IPS-18a (cell line): ENCODE measurements at regions not wholly inside any gene's neighbourhood (a gene's known extent, or its start where the extent isn't known, plus 50 kb on each side); places are given as distances from the start of the nearest gene placed in this dataset.

Experiments used
- H3K27ac ChIP-seq: one replicate; pipeline ENCODE4 v1.5.1; 2013; ENCODE audit warnings: low read length
- H3K27me3 ChIP-seq: one replicate; pipeline ENCODE4 v1.6.1; 2013; ENCODE audit warnings: mild to moderate bottlenecking, low read length; ENCODE audit not compliant: control insufficient read depth, insufficient read depth
- H3K36me3 ChIP-seq: one replicate; pipeline ENCODE4 v1.6.1; 2013; ENCODE audit warnings: low read depth, low read length; ENCODE audit not compliant: control insufficient read depth
- H3K4me1 ChIP-seq: one replicate; pipeline ENCODE4 v1.6.1; 2013; ENCODE audit warnings: low read depth, low read length; ENCODE audit not compliant: control insufficient read depth
- H3K4me3 ChIP-seq: one replicate; pipeline ENCODE4 v1.5.1; 2013; ENCODE audit warnings: low read length
- H3K9ac ChIP-seq: one replicate; pipeline ENCODE4 v1.6.1; 2013; ENCODE audit warnings: mild to moderate bottlenecking, low read length, moderate library complexity
- H3K9me3 ChIP-seq: one replicate; pipeline ENCODE4 v1.6.1; 2013; ENCODE audit warnings: low read depth, low read length; ENCODE audit not compliant: control insufficient read depth

GRCh38 chr2:138430181-138430580, 71.4 kb upstream of the SPOPL start:
- Histone ChIP-seq H3K27ac (no peak overlapping the region), H3K27me3 (no peaks in the 10 kb centered on the region), H3K9me3 (peaks cover 4% of the 10 kb centered on the region), H3K36me3 (no peaks in the 10 kb centered on the region), H3K4me3 (no peak overlapping the region), H3K9ac (no peak overlapping the region), H3K4me1 (no peaks in the 10 kb centered on the region)

- Histone ChIP-seq H3K9ac (no peak overlapping the region), H3K27me3 (no peaks in the 10 kb centered on the region), H3K27ac (no peak overlapping the region), H3K9me3 (no peaks in the 10 kb centered on the region), H3K36me3 (no peaks in the 10 kb centered on the region), H3K4me3 (no peak overlapping the region), H3K4me1 (no peaks in the 10 kb centered on the region)
These were observed 68.6 kb upstream of the SPOPL start for GRCh38 chr2:138432971-138433370.

GRCh38 chr2:138433995-138434951, 67.3 kb upstream of the SPOPL start:
- Histone ChIP-seq H3K36me3 (no peaks in the 10 kb centered on the region), H3K27me3 (no peaks in the 10 kb centered on the region), H3K27ac (no peak overlapping the region), H3K4me3 (no peak overlapping the region), H3K4me1 (no peaks in the 10 kb centered on the region), H3K9ac (no peak overlapping the region), H3K9me3 (no peaks in the 10 kb centered on the region)

GRCh38 chr2:138435701-138436100, 65.9 kb upstream of the SPOPL start:
- no peak overlapping the region for H3K9ac ChIP-seq
- no peaks in the 10 kb centered on the region for H3K27me3 ChIP-seq
- H3K36me3 ChIP-seq: no peaks in the 10 kb centered on the region
- H3K4me3 ChIP-seq: no peak overlapping the region
- no peak overlapping the region for H3K27ac ChIP-seq
- H3K9me3 ChIP-seq: no peaks in the 10 kb centered on the region
- H3K4me1 ChIP-seq: no peaks in the 10 kb centered on the region

GRCh38 chr2:138439733-138440132, 61.8 kb upstream of the SPOPL start:
- H3K9ac ChIP-seq: no peak overlapping the region
- H3K27me3 ChIP-seq: no peaks in the 10 kb centered on the region
- no peaks in the 10 kb centered on the region for H3K36me3 ChIP-seq
- no peak overlapping the region for H3K4me3 ChIP-seq
- no peaks in the 10 kb centered on the region for H3K4me1 ChIP-seq
- H3K27ac ChIP-seq: no peak overlapping the region
- H3K9me3 ChIP-seq: no peaks in the 10 kb centered on the region

- H3K4me3 ChIP-seq: no peak overlapping the region
- H3K4me1 ChIP-seq: no peaks in the 10 kb centered on the region
- H3K27me3 ChIP-seq: no peaks in the 10 kb centered on the region
- H3K9ac ChIP-seq: no peak overlapping the region
- H3K9me3 ChIP-seq: no peaks in the 10 kb centered on the region
- no peaks in the 10 kb centered on the region for H3K36me3 ChIP-seq
- no peak overlapping the region for H3K27ac ChIP-seq
These were observed 60.8 kb upstream of the SPOPL start for GRCh38 chr2:138440759-138441158.

- H3K9ac ChIP-seq: no peak overlapping the region
- H3K27me3 ChIP-seq: no peaks in the 10 kb centered on the region
These were observed 59.7 kb upstream of the SPOPL start for GRCh38 chr2:138441916-138442315.

GRCh38 chr2:138444411-138444810, 57.2 kb upstream of the SPOPL start:
- Histone ChIP-seq H3K9me3 (no peaks in the 10 kb centered on the region), H3K27me3 (no peaks in the 10 kb centered on the region), H3K4me3 (no peak overlapping the region), H3K4me1 (no peaks in the 10 kb centered on the region), H3K36me3 (no peaks in the 10 kb centered on the region), H3K9ac (no peak overlapping the region), H3K27ac (no peak overlapping the region)

More at GRCh38 chr2:138441916-138442315, 59.7 kb upstream of the SPOPL start:
- no peaks in the 10 kb centered on the region for H3K4me1 ChIP-seq
- no peaks in the 10 kb centered on the region for H3K9me3 ChIP-seq
- no peak overlapping the region for H3K4me3 ChIP-seq
- no peaks in the 10 kb centered on the region for H3K36me3 ChIP-seq
- H3K27ac ChIP-seq: no peak overlapping the region

GRCh38 chr2:138445227-138445626, 56.3 kb upstream of the SPOPL start:
- Histone ChIP-seq H3K27me3 (no peaks in the 10 kb centered on the region), H3K4me3 (no peak overlapping the region), H3K9ac (no peak overlapping the region), H3K36me3 (no peaks in the 10 kb centered on the region), H3K9me3 (no peaks in the 10 kb centered on the region), H3K4me1 (no peaks in the 10 kb centered on the region), H3K27ac (no peak overlapping the region)

GRCh38 chr2:138446043-138446442, 55.5 kb upstream of the SPOPL start:
- no peaks in the 10 kb centered on the region for H3K4me1 ChIP-seq
- no peak overlapping the region for H3K9ac ChIP-seq
- no peaks in the 10 kb centered on the region for H3K9me3 ChIP-seq
- H3K36me3 ChIP-seq: no peaks in the 10 kb centered on the region
- no peaks in the 10 kb centered on the region for H3K27me3 ChIP-seq
- H3K27ac ChIP-seq: no peak overlapping the region
- H3K4me3 ChIP-seq: no peak overlapping the region

GRCh38 chr2:138447889-138448570, 53.5 kb upstream of the SPOPL start:
- Histone ChIP-seq H3K36me3 (no peaks in the 10 kb centered on the region), H3K4me1 (no peaks in the 10 kb centered on the region), H3K9ac (no peak overlapping the region), H3K9me3 (no peaks in the 10 kb centered on the region), H3K27ac (no peak overlapping the region), H3K4me3 (no peak overlapping the region), H3K27me3 (no peaks in the 10 kb centered on the region)
